ENCODE measurements at regions not wholly inside any gene's neighbourhood (a gene's known extent, or its start where the extent isn't known, plus 50 kb on each side); places are given as distances from the start of the nearest gene placed in this dataset.

DNA sequence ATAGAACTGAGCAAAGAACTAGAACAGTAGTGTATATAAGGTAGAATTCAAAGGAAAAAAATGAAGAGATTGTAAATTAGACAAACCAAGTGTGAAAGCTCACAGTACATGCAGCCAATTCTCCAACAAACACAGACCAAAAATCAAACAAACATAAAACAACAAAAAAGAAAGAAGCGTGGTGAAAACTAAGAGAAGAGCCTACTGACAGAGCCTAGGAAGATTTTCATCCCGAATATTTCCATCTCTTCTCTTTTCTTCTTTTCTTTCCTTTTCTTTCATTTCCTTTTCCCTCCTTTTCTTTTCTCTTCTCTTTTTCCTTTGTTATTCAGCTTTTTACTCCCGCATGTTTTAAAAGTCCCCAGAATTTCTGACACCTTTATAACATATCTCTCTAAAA, 1103.6 kb downstream of the CDH8 start:
- Histone ChIP-seq H3K9me3 (ENCODE audit: low read depth) (no peaks in the 10 kb centered on the region), H3K4me1 (ENCODE audit: low read depth) (no peaks in the 10 kb centered on the region), H3K4me3 (no peak overlapping the region), H3K27ac (no peak overlapping the region), H3K36me3 (no peaks in the 10 kb centered on the region), H3K27me3 (no peaks in the 10 kb centered on the region)
- TF ChIP-seq, protein P1, sequence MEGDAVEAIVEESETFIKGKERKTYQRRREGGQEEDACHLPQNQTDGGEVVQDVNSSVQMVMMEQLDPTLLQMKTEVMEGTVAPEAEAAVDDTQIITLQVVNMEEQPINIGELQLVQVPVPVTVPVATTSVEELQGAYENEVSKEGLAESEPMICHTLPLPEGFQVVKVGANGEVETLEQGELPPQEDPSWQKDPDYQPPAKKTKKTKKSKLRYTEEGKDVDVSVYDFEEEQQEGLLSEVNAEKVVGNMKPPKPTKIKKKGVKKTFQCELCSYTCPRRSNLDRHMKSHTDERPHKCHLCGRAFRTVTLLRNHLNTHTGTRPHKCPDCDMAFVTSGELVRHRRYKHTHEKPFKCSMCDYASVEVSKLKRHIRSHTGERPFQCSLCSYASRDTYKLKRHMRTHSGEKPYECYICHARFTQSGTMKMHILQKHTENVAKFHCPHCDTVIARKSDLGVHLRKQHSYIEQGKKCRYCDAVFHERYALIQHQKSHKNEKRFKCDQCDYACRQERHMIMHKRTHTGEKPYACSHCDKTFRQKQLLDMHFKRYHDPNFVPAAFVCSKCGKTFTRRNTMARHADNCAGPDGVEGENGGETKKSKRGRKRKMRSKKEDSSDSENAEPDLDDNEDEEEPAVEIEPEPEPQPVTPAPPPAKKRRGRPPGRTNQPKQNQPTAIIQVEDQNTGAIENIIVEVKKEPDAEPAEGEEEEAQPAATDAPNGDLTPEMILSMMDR (IDR thresholded peaks at IDR 0.05; ENCODE audit: low read depth, low read length), result no peak
- DNase-seq (ENCODE audit: low read depth in 1 of 2, low spot score in 1 of 2), result no peak

DNA sequence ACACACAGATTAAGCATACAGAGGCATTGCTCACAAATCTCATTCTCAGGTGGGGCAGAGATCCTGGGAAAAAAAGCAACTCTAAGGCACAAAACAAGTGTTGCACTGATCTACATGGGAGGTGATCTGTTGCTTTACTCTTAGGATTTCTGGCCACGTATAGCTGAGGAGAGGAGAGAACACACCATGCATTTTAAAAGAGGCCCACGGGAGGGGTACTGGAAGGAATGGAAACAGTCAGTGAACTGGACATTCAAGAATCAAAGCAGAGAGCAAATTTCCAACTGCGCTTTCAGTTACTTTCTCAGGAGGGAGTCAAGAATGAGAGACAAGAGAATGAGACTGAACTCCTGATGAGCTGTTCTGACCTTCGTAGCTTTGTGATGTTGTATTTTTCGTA, 1105.9 kb downstream of the CDH8 start:
- Histone ChIP-seq H3K27me3 (no peaks in the 10 kb centered on the region), H3K9me3 (ENCODE audit: low read depth) (no peaks in the 10 kb centered on the region), H3K36me3 (no peaks in the 10 kb centered on the region), H3K27ac (no peak overlapping the region), H3K4me3 (no peak overlapping the region), H3K4me1 (ENCODE audit: low read depth) (no peaks in the 10 kb centered on the region)
- no peak for DNase-seq (ENCODE audit: low read depth in 1 of 2, low spot score in 1 of 2)
- TF ChIP-seq, protein P1 (IDR thresholded peaks at IDR 0.05; ENCODE audit: low read depth, low read length), result no peak

DNA sequence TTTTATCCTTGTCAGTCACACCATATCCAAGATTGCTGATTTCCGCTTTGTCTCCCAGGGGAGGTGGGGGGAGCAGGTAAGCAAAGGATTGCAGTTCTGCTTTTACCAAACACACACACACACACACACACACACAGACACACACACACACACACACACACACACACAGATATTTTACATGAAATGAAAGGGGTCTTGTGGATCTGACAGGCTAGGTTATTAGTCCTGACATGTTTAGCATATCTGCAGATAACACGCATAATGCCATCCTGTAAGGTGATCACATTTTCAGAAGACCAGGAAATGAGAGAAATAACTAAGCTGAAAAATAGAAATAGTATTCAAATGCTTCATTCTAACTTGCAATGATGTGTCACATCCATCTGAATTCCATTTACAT, 1113.3 kb downstream of the CDH8 start:
- no peak for DNase-seq (ENCODE audit: low read depth in 1 of 2, low spot score in 1 of 2)
- no peak overlapping the region for H3K27ac ChIP-seq
- H3K4me3 ChIP-seq, result no peak overlapping the region
- TF ChIP-seq, protein P1 (IDR thresholded peaks at IDR 0.05; ENCODE audit: low read depth, low read length), result no peak
- no peaks in the 10 kb centered on the region for H3K4me1 ChIP-seq (ENCODE audit: low read depth)
- H3K9me3 ChIP-seq (ENCODE audit: low read depth), result no peaks in the 10 kb centered on the region
- no peaks in the 10 kb centered on the region for H3K27me3 ChIP-seq
- H3K36me3 ChIP-seq, result no peaks in the 10 kb centered on the region

DNA sequence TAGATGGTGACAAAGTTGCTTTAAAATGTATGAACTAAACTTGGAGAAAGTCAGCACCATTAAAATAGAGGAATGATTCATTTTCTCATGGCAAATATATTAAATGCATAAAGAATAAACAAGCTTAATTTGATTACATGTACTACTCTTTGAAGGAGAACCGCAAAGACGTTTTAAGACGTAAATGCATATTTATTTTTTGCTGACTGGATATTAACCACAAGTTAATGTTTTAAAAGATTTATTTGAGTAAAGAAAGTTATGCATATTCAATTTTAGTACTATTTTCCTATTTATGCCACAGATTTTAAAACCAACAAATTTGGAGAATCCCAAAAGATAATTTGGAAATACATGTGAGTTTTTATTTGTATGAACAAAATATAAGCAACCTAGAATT, 1121.9 kb downstream of the CDH8 start:
- no peak for DNase-seq (ENCODE audit: low read depth in 1 of 2, low spot score in 1 of 2)
- TF ChIP-seq, protein P1 (IDR thresholded peaks at IDR 0.05; ENCODE audit: low read depth, low read length), result no peak
- no peak overlapping the region for H3K27ac ChIP-seq
- H3K9me3 ChIP-seq (ENCODE audit: low read depth), result no peaks in the 10 kb centered on the region
- H3K4me1 ChIP-seq (ENCODE audit: low read depth), result no peaks in the 10 kb centered on the region
- H3K4me3 ChIP-seq, result no peak overlapping the region
- no peaks in the 10 kb centered on the region for H3K36me3 ChIP-seq
- no peaks in the 10 kb centered on the region for H3K27me3 ChIP-seq

DNA sequence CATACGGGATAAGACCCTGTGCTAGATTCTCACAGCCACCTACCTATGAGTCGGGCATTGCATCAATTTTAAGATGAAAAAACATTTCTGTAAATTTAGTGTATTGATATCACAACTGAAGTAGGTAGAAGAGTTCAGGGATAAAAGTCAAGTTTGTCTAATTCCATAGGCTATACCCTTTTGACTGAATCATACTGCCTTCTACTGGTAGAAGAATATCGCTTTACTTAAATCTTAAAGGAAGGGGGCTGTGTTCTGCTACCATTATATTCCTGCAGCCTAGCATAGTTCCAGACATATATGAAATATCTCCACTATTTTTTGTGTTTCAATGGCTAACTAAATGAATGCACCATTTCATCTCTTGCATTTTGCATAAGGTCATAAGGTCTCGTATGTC, 1128.6 kb downstream of the CDH8 start:
- TF ChIP-seq, protein P1 (IDR thresholded peaks at IDR 0.05; ENCODE audit: low read depth, low read length), result no peak
- DNase-seq (ENCODE audit: low read depth in 1 of 2, low spot score in 1 of 2), result no peak
- Histone ChIP-seq H3K4me1 (ENCODE audit: low read depth) (no peaks in the 10 kb centered on the region), H3K27me3 (no peaks in the 10 kb centered on the region), H3K36me3 (no peaks in the 10 kb centered on the region), H3K9me3 (ENCODE audit: low read depth) (no peaks in the 10 kb centered on the region), H3K4me3 (no peak overlapping the region), H3K27ac (no peak overlapping the region)

DNA sequence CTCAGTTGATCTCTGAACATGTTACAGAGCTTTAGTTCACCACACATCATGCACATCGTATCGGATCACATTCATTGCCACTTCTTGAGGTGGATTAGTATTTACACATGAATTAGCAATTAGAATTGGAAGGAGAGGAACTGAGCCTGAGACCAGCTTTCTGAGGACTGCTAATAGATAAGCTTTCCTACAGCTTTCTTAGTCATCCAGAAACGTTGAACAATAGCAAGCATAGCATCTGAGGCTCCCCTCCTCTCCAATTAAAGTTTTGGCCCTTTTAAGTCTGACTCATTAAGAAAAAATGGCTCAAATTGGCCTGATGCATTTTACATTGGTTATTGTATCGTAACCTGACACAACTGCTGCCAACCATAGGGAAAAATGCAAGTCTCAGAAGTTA, 1130.4 kb downstream of the CDH8 start:
- Histone ChIP-seq H3K4me1 (ENCODE audit: low read depth) (no peaks in the 10 kb centered on the region), H3K4me3 (no peak overlapping the region), H3K27ac (no peak overlapping the region), H3K9me3 (ENCODE audit: low read depth) (no peaks in the 10 kb centered on the region), H3K27me3 (no peaks in the 10 kb centered on the region), H3K36me3 (no peaks in the 10 kb centered on the region)
- TF ChIP-seq, protein P1 (IDR thresholded peaks at IDR 0.05; ENCODE audit: low read depth, low read length), result no peak
- no peak for DNase-seq (ENCODE audit: low read depth in 1 of 2, low spot score in 1 of 2)

Data from cardiac muscle cell (in vitro differentiated cells and primary cell).